DND-41 (cell line): ENCODE measurements at regions not wholly inside any gene's neighbourhood (a gene's known extent, or its start where the extent isn't known, plus 50 kb on each side); places are given as distances from the start of the nearest gene placed in this dataset.

ENCODE experiments used
- ATAC-seq: fragments of 200-7000 bp; cut with Tn5 transposase; 3 replicates; pipeline ENCODE4 v1.9.1; 2021; ENCODE audit warnings: low read depth; ENCODE audit not compliant: insufficient read depth
- DNase-seq: peaks from one replicate; pipeline ENCODE4 v3.0.0-alpha.2; 2020
- H2AFZ ChIP-seq: 2 replicates; pipeline ENCODE4 v1.6.0; 2012; ENCODE audit warnings: low read depth, low read length
- H3K27ac ChIP-seq: 2 replicates; pipeline ENCODE4 v1.5.1; 2012; ENCODE audit warnings: low read length, inconsistent platforms
- H3K27me3 ChIP-seq: fragments of 200-600 bp; sonication (generic); 2 replicates; pipeline ENCODE4 v1.6.0; 2012; ENCODE audit warnings: low read length, mild to moderate bottlenecking, inconsistent platforms; ENCODE audit not compliant: insufficient read depth, poor library complexity
- H3K36me3 ChIP-seq: 2 replicates; pipeline ENCODE4 v1.5.1; 2012; ENCODE audit warnings: low read length, inconsistent platforms; ENCODE audit not compliant: insufficient read depth
- H3K4me1 ChIP-seq: 2 replicates; pipeline ENCODE4 v1.5.1; 2012; ENCODE audit warnings: mild to moderate bottlenecking, low read length; ENCODE audit not compliant: insufficient read depth
- H3K4me2 ChIP-seq: 2 replicates; pipeline ENCODE4 v1.6.0; 2012; ENCODE audit warnings: mild to moderate bottlenecking, moderate library complexity, low read length, inconsistent platforms; ENCODE audit not compliant: insufficient read depth
- H3K4me3 ChIP-seq, 2 experiments: fragments of 200-600 bp in 1 of 2; shearing (Covaris generic) in 1 of 2; 2 replicates each; pipeline ENCODE4 v1.5.1; 2012 to 2016; ENCODE audit warnings: inconsistent platforms in 2 of 2, low read length in 2 of 2, mild to moderate bottlenecking in 2 of 2, low read depth in 1 of 2, moderate library complexity in 1 of 2
- H3K79me2 ChIP-seq: 2 replicates; pipeline ENCODE4 v1.6.0; 2012; ENCODE audit warnings: low read length, inconsistent platforms; ENCODE audit not compliant: insufficient read depth
- H3K9ac ChIP-seq: 2 replicates; pipeline ENCODE4 v1.6.0; 2012; ENCODE audit warnings: low read depth, mild to moderate bottlenecking, inconsistent platforms, low read length, moderate library complexity
- H3K9me3 ChIP-seq: 2 replicates; pipeline ENCODE4 v1.5.1; 2012; ENCODE audit warnings: low read length, moderate library complexity, mild to moderate bottlenecking, inconsistent platforms; ENCODE audit not compliant: insufficient read depth, severe bottlenecking
- H4K20me1 ChIP-seq: 2 replicates; pipeline ENCODE4 v1.6.0; 2012; ENCODE audit warnings: low read length; ENCODE audit not compliant: insufficient read depth
- EZH2 ChIP-seq: IDR thresholded peaks from 3 replicates; pipeline ENCODE4 v1.6.1; 2012; ENCODE audit warnings: borderline replicate concordance, low read depth, mild to moderate bottlenecking, moderate library complexity, low read length, inconsistent platforms; ENCODE audit not compliant: severe bottlenecking
- TF ChIP-seq, protein P1 (sequence below): IDR thresholded peaks from 2 replicates; pipeline ENCODE4 v1.5.1; 2012; ENCODE audit warnings: borderline replicate concordance, low read length, moderate library complexity, mild to moderate bottlenecking; ENCODE audit not compliant: poor library complexity, severe bottlenecking; ENCODE audit errors: extremely low read depth

DNA sequence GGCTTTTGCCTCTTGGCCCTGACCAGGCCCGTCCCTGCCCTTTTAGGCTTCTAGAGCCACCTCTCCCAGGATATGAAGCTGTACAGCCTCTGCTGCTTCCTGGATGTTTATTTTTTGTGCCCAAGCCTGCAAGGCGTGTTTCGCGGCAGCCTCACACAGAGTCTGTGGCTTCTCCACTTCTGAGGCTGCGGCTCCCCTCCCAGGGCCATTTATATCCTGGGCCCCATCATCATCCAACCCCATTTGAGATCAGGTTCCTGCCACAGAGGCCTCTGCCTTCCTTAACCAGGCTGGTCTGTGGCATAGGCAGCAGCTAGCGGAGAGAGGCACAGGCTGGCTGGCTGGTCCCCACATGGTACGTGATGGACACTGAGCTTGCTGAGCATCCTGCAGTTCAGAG lies 114.1 kb upstream of the PWP1 start:
- Histone ChIP-seq H3K9me3 (no peaks in the 10 kb centered on the region), H3K4me1 (no peaks in the 10 kb centered on the region), H3K4me3 (no peak overlapping the region), H3K36me3 (no peaks in the 10 kb centered on the region), H3K4me2 (no peak overlapping the region), H3K79me2 (no peaks in the 10 kb centered on the region), H4K20me1 (no peaks in the 10 kb centered on the region), H3K27ac (no peak overlapping the region), H2AFZ (no peak overlapping the region), H3K9ac (no peak overlapping the region), H3K27me3 (peaks cover 4% of the 10 kb centered on the region)
- TF ChIP-seq EZH2: no peak
- TF ChIP-seq, protein P1, sequence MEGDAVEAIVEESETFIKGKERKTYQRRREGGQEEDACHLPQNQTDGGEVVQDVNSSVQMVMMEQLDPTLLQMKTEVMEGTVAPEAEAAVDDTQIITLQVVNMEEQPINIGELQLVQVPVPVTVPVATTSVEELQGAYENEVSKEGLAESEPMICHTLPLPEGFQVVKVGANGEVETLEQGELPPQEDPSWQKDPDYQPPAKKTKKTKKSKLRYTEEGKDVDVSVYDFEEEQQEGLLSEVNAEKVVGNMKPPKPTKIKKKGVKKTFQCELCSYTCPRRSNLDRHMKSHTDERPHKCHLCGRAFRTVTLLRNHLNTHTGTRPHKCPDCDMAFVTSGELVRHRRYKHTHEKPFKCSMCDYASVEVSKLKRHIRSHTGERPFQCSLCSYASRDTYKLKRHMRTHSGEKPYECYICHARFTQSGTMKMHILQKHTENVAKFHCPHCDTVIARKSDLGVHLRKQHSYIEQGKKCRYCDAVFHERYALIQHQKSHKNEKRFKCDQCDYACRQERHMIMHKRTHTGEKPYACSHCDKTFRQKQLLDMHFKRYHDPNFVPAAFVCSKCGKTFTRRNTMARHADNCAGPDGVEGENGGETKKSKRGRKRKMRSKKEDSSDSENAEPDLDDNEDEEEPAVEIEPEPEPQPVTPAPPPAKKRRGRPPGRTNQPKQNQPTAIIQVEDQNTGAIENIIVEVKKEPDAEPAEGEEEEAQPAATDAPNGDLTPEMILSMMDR: no peak
- DNase-seq (no peak), ATAC-seq (no peak)

DNA sequence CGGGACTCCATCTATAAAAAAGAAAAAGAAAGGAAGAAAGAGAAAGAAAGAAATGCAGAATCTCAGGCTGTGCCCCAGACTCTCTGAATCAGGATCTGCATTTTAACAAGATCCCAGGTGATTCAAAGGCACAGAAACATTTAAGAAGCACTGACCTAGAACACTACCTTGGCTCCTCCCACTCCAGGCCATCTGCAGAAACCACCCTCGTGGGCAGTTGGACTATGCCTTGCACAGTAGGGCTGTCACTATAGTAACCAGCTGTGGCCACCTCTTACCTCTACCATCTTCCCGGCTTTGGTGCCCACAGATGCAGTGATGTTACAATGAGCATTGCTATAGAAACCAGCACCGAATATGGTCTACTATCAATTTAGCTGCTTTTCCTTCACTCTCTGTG lies 110.9 kb upstream of the PWP1 start:
- Histone ChIP-seq H3K4me1 (no peaks in the 10 kb centered on the region), H3K4me2 (no peak overlapping the region), H3K9me3 (no peaks in the 10 kb centered on the region), H3K9ac (no peak overlapping the region), H2AFZ (no peak overlapping the region), H3K27ac (no peak overlapping the region), H3K27me3 (no peaks in the 10 kb centered on the region), H3K36me3 (no peaks in the 10 kb centered on the region), H4K20me1 (no peaks in the 10 kb centered on the region), H3K4me3 (no peak overlapping the region), H3K79me2 (no peaks in the 10 kb centered on the region)
- no peak for TF ChIP-seq EZH2
- TF ChIP-seq, protein P1: no peak
- ATAC-seq: no peak
- no peak for DNase-seq

DNA sequence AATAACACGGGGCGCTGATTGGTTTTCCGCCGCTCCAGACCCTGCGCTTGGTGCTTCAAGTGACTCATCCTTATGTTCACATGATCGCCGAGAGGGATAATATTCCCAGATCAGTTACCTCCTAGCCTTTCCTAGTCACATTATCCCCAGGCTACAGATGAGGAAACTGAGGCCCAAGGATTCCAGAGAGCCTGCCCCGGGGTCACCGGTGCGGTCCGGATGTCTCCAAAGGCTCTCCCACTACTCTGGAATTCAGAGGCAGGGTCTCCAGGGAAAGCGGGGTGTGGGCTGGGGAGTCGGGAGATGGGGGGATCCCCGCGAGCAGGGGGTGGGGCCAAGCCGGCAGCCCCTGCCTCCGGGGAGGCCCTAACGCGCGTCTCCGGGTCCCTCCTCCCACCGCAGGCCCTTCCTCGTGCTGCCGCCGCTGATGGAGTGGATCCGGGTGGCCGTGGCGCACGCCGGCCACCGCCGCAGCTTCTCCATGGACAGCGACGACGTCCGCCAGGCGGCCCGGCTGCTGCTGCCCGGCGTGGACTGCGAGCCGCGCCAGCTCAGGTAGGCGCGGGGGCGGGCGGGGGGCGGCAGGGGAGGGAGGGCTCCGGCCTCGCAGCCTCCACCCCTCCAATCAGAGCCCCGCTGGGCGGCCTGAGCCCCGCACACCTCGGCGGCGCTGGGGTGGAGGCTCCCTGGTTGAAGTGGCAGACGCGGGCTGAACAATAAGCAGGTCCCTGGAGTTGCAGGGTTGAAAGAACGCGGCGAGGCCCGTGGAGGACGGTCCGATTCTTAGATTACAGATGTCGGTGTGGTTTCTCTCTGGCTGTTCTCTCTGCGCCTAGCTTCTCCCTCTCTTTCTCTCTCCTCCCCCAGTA lies 104.6 kb upstream of the PWP1 start:
- ATAC-seq: no peak
- H3K4me2 ChIP-seq: no peak overlapping the region

More for the DNA sequence above, 104.6 kb upstream of the PWP1 start:
- H3K9me3 ChIP-seq: no peaks in the 10 kb centered on the region
- no peak overlapping the region for H3K9ac ChIP-seq
- H4K20me1 ChIP-seq: no peaks in the 10 kb centered on the region
- no peak overlapping the region for H2AFZ ChIP-seq
- no peaks in the 10 kb centered on the region for H3K79me2 ChIP-seq
- TF ChIP-seq EZH2: no peak
- TF ChIP-seq, protein P1: no peak
- H3K36me3 ChIP-seq: no peaks in the 10 kb centered on the region
- no peak for DNase-seq
- H3K4me3 ChIP-seq: no peak overlapping the region
- H3K27ac ChIP-seq: no peak overlapping the region
- peaks cover 5% of the 10 kb centered on the region for H3K27me3 ChIP-seq
- H3K4me1 ChIP-seq: no peaks in the 10 kb centered on the region
